GM23338 (cell line): ENCODE measurements at regions not wholly inside any gene's neighbourhood (a gene's known extent, or its start where the extent isn't known, plus 50 kb on each side); places are given as distances from the start of the nearest gene placed in this dataset.

Experiments used
- ATAC-seq: fragments of 200-7000 bp; cut with Tn5 transposase; 3 replicates; pipeline ENCODE4 v1.9.1; 2020
- DNase-seq: peaks from one replicate; pipeline ENCODE4 v3.0.0-alpha.2; 2015; ENCODE audit warnings: low spot score
- H2AFZ ChIP-seq: fragments of 200-600 bp; sonication (generic); 2 replicates; pipeline ENCODE4 v1.8.0; 2016; ENCODE audit warnings: antibody characterized with exemption, mild to moderate bottlenecking, moderate library complexity
- H3F3A ChIP-seq: fragments of 200-600 bp; sonication (generic); replicated peaks from 2 replicates; pipeline ENCODE4 v1.8.0; 2017; ENCODE audit warnings: antibody characterized with exemption, mixed run types, low read depth
- H3K27ac ChIP-seq: fragments of 200-600 bp; sonication (generic); 2 replicates; pipeline ENCODE4 v1.6.1; 2016; ENCODE audit warnings: low read depth
- H3K27me3 ChIP-seq: fragments of 200-600 bp; sonication (generic); 2 replicates; pipeline ENCODE4 v1.8.0; 2016; ENCODE audit warnings: mild to moderate bottlenecking, mixed run types, moderate library complexity; ENCODE audit not compliant: insufficient read depth
- H3K36me3 ChIP-seq: fragments of 200-600 bp; sonication (generic); 2 replicates; pipeline ENCODE4 v1.8.0; 2016; ENCODE audit warnings: mild to moderate bottlenecking; ENCODE audit not compliant: insufficient read depth
- H3K4me1 ChIP-seq: fragments of 200-600 bp; sonication (generic); 2 replicates; pipeline ENCODE4 v1.8.0; 2016; ENCODE audit warnings: mild to moderate bottlenecking, moderate library complexity; ENCODE audit not compliant: insufficient read depth
- H3K4me2 ChIP-seq: fragments of 200-600 bp; sonication (generic); 2 replicates; pipeline ENCODE4 v1.7.1; 2017; ENCODE audit warnings: mixed run types
- H3K4me3 ChIP-seq: fragments of 200-600 bp; sonication (generic); 2 replicates; pipeline ENCODE4 v1.6.1; 2016; ENCODE audit warnings: mixed run types
- H3K79me2 ChIP-seq: fragments of 200-600 bp; sonication (generic); replicated peaks from 2 replicates; pipeline ENCODE4 v1.8.0; 2017; ENCODE audit warnings: mild to moderate bottlenecking; ENCODE audit not compliant: insufficient read depth
- H3K9me2 ChIP-seq: fragments of 200-600 bp; sonication (generic); 2 replicates; pipeline ENCODE4 v1.8.0; 2017; ENCODE audit not compliant: insufficient read depth
- H4K20me1 ChIP-seq: fragments of 200-600 bp; sonication (generic); replicated peaks from 2 replicates; pipeline ENCODE4 v1.8.0; 2017; ENCODE audit warnings: mild to moderate bottlenecking; ENCODE audit not compliant: insufficient read depth
- H3K27ac Mint-ChIP-seq: 2 replicates; pipeline ENCODE4 v1.8.0; 2020; ENCODE audit warnings: inconsistent platforms, mild to moderate bottlenecking, moderate library complexity, mixed read lengths
- H3K27me3 Mint-ChIP-seq: 3 replicates; pipeline ENCODE4 v1.8.0; 2022; ENCODE audit warnings: low read depth, mild to moderate bottlenecking, moderate library complexity, mixed read lengths, inconsistent platforms; ENCODE audit not compliant: insufficient read depth, poor library complexity
- H3K36me3 Mint-ChIP-seq: 3 replicates; pipeline ENCODE4 v1.8.0; 2021; ENCODE audit warnings: low read depth, mild to moderate bottlenecking, inconsistent platforms, moderate library complexity, mixed read lengths
- H3K4me1 Mint-ChIP-seq: 3 replicates; pipeline ENCODE4 v1.8.0; 2020; ENCODE audit warnings: mild to moderate bottlenecking, inconsistent platforms, mixed read lengths
- H3K4me3 Mint-ChIP-seq: 3 replicates; pipeline ENCODE4 v1.8.0; 2021; ENCODE audit warnings: moderate library complexity, mild to moderate bottlenecking, inconsistent platforms, mixed read lengths
- H3K9me3 Mint-ChIP-seq: 3 replicates; pipeline ENCODE4 v1.8.0; 2020; ENCODE audit warnings: moderate library complexity, mild to moderate bottlenecking, inconsistent platforms, mixed read lengths
- CREB1 ChIP-seq: fragments of 250-450 bp; sonication (Bioruptor Pico); IDR thresholded peaks from 2 replicates; pipeline ENCODE4 v1.5.0; 2020; ENCODE audit warnings: low read depth, mild to moderate bottlenecking, moderate library complexity
- CTCF ChIP-seq, 2 experiments: fragments of 200-600 bp in 1 of 2; sonication (generic) in 1 of 2; conservative IDR thresholded peaks; 2 replicates each; pipeline versions ENCODE4 v1.5.1 to v1.6.1; 2016 to 2017; ENCODE audit warnings: antibody characterized with exemption in 2 of 2, low read depth in 2 of 2, mild to moderate bottlenecking in 2 of 2, moderate library complexity in 1 of 2
- ETS1 ChIP-seq: IDR thresholded peaks from 2 replicates; pipeline ENCODE4 v1.6.1; 2016; ENCODE audit warnings: antibody characterized with exemption
- EZH2 ChIP-seq: fragments of 200-600 bp; sonication (generic); IDR thresholded peaks from one replicate; pipeline ENCODE4 v1.8.0; 2017; ENCODE audit warnings: antibody characterized with exemption, mild to moderate bottlenecking, low read depth; ENCODE audit not compliant: unreplicated experiment
- EZH2phosphoT487 ChIP-seq: fragments of 200-600 bp; sonication (generic); IDR thresholded peaks from one replicate; pipeline ENCODE4 v1.8.1; 2018; ENCODE audit warnings: antibody characterized with exemption; ENCODE audit not compliant: unreplicated experiment
- JUNB ChIP-seq: IDR thresholded peaks from one replicate; pipeline ENCODE4 v1.6.1; 2016; ENCODE audit warnings: antibody characterized with exemption; ENCODE audit not compliant: unreplicated experiment
- NANOG ChIP-seq: IDR thresholded peaks from 2 replicates; pipeline ENCODE4 v1.6.1; 2016; ENCODE audit warnings: antibody characterized with exemption, borderline replicate concordance
- POLR2AphosphoS5 ChIP-seq: IDR thresholded peaks from 2 replicates; pipeline ENCODE4 v1.6.1; 2016; ENCODE audit warnings: antibody characterized with exemption, low read depth
- REST ChIP-seq: IDR thresholded peaks from one replicate; pipeline ENCODE4 v1.6.1; 2018; ENCODE audit warnings: antibody characterized with exemption; ENCODE audit not compliant: unreplicated experiment
- STAT1 ChIP-seq: IDR thresholded peaks from one replicate; pipeline ENCODE4 v1.6.1; 2016; ENCODE audit warnings: antibody characterized with exemption; ENCODE audit not compliant: unreplicated experiment
- ZNF114 ChIP-seq: fragments of 250-450 bp; sonication (Bioruptor Pico); IDR thresholded peaks from 2 replicates; pipeline ENCODE4 v1.5.0; 2020; ENCODE audit warnings: mild to moderate bottlenecking, moderate library complexity
- ZNF331 ChIP-seq: fragments of 250-450 bp; sonication (Bioruptor Pico); IDR thresholded peaks from 2 replicates; pipeline ENCODE4 v1.5.0; 2020; ENCODE audit warnings: low read depth, mild to moderate bottlenecking, moderate library complexity
- ZNF462 ChIP-seq: fragments of 250-450 bp; sonication (Bioruptor Pico); IDR thresholded peaks from 2 replicates; pipeline ENCODE4 v1.5.0; 2020; ENCODE audit warnings: mild to moderate bottlenecking, moderate library complexity

- TF ChIP-seq ZNF331 (CRISPR knock-in tag): no peak
Observed at GRCh38 chrX:44747317-44747716, 96.5 kb upstream of the DUSP21 start (continued).

GRCh38 chrX:44744799-44745198, 99.0 kb upstream of the DUSP21 start:
- no peaks in the 10 kb centered on the region for H3K9me3 Mint-ChIP-seq
- Histone ChIP-seq H3F3A (no peaks in the 10 kb centered on the region), H3K27ac (no peak overlapping the region), H3K9me2 (no peaks in the 10 kb centered on the region), H3K4me3 (no peak overlapping the region), H3K4me2 (no peak overlapping the region), H3K36me3 (no peaks in the 10 kb centered on the region), H3K79me2 (no peaks in the 10 kb centered on the region), H3K4me1 (no peaks in the 10 kb centered on the region), H4K20me1 (no peaks in the 10 kb centered on the region), H3K27me3 (no peaks in the 10 kb centered on the region), H2AFZ (no peak overlapping the region)
- TF ChIP-seq EZH2phosphoT487 (no peak), CTCF (conservative IDR thresholded peaks at IDR 0.05; ENCODE audit: low read depth in 2 of 2) (no peak), STAT1 (no peak), POLR2AphosphoS5 (no peak), REST (no peak), ETS1 (no peak), ZNF462 (no peak), JUNB (no peak), EZH2 (no peak), NANOG (no peak), ZNF114 (CRISPR knock-in tag) (no peak), ZNF331 (CRISPR knock-in tag) (no peak), CREB1 (CRISPR knock-in tag) (no peak)
- H3K4me3 Mint-ChIP-seq: no peak overlapping the region
- H3K27me3 Mint-ChIP-seq: no peaks in the 10 kb centered on the region
- ATAC-seq: no peak
- no peak for DNase-seq
- H3K36me3 Mint-ChIP-seq: no peaks in the 10 kb centered on the region
- peaks cover 3% of the 10 kb centered on the region; the same call in 1 of the 3 replicates for H3K4me1 Mint-ChIP-seq
- H3K27ac Mint-ChIP-seq: no peak overlapping the region
